GM10266 (cell line): ENCODE measurements at regions not wholly inside any gene's neighbourhood (a gene's known extent, or its start where the extent isn't known, plus 50 kb on each side); places are given as distances from the start of the nearest gene placed in this dataset.

Source experiments
- DNase-seq: peaks from one replicate; pipeline ENCODE4 v3.0.0; 2012; ENCODE audit errors: extremely low spot score
- TF ChIP-seq, protein P1 (sequence below): IDR thresholded peaks from 2 replicates; pipeline ENCODE4 v1.5.1; 2012; ENCODE audit warnings: mild to moderate bottlenecking, low read depth; ENCODE audit not compliant: control insufficient read depth, insufficient read depth; ENCODE audit errors: missing control alignments

DNA sequence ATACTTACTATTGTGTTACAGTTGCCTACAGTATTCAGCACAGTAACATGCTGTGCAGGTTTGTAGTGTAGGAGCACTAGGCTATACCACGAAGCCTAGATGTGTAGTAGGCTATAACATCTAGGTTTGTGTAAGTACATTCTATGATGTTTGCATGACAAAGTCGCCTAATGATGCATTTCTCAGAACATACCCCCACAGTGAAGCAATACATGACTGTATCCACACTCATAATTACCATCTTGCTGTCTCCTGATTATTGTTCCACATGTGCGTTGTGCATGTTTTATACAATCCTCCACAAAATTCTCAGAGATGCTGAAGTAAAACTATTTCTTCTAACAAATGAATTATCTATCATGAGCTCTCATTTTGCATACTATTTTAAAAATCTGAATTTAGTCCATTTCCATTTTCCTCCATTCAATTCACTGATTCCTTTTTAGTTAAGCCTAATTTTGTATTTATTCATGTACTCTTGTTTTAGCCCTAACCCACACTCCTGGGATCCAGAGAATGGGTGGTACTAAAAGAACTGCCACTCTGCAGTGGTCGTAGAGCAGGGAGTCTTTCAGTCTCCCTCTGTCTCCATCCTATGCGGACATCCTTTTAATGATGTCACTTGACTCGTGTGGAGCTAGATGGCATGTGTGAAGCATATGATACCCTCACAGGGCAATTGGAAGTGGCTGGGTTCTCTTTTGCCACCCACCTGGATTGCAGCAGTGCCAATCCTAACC lies 67.6 kb upstream of the CAV2 start:
- TF ChIP-seq, protein P1, sequence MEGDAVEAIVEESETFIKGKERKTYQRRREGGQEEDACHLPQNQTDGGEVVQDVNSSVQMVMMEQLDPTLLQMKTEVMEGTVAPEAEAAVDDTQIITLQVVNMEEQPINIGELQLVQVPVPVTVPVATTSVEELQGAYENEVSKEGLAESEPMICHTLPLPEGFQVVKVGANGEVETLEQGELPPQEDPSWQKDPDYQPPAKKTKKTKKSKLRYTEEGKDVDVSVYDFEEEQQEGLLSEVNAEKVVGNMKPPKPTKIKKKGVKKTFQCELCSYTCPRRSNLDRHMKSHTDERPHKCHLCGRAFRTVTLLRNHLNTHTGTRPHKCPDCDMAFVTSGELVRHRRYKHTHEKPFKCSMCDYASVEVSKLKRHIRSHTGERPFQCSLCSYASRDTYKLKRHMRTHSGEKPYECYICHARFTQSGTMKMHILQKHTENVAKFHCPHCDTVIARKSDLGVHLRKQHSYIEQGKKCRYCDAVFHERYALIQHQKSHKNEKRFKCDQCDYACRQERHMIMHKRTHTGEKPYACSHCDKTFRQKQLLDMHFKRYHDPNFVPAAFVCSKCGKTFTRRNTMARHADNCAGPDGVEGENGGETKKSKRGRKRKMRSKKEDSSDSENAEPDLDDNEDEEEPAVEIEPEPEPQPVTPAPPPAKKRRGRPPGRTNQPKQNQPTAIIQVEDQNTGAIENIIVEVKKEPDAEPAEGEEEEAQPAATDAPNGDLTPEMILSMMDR, result no peak
- DNase-seq, result no peak

DNA sequence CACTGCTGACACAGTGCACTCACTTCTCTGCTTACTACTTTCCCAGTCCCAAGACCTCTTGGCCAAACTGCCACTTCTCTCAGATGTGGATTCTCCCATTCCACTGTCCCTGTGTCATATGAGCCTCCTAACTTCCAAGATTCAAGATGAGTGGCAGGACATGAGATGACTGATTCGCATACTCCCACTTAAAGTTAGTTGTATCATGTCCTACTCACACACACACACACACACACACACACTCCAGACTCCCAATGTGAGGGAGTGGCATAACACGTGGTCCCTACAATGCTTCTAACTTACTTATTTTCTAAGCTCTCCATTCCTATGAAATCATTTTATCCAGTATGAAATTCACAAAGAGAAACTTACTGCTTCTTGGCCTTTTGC lies 67.0 kb upstream of the CAV2 start:
- TF ChIP-seq, protein P1, result no peak
- DNase-seq, result no peak

DNA sequence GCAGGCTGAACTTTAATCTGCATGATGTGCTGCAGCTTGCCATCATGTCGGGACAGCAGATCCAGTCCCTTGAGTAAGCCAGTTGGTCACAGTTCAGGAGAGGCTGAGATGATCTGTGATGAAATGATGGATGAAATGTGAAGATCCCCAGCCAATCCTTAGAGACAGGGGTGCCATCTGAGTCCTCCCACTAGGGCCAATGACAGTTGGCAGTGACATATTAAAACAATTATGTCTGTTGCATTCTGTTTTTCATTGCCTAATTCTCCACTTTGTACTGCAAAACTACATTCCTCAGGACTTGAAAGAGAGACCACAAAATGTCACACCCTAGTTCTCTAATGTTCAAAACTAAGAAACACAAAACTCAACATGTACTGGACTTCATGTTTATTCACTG lies 66.3 kb upstream of the CAV2 start:
- TF ChIP-seq, protein P1, result no peak
- no peak for DNase-seq

DNA sequence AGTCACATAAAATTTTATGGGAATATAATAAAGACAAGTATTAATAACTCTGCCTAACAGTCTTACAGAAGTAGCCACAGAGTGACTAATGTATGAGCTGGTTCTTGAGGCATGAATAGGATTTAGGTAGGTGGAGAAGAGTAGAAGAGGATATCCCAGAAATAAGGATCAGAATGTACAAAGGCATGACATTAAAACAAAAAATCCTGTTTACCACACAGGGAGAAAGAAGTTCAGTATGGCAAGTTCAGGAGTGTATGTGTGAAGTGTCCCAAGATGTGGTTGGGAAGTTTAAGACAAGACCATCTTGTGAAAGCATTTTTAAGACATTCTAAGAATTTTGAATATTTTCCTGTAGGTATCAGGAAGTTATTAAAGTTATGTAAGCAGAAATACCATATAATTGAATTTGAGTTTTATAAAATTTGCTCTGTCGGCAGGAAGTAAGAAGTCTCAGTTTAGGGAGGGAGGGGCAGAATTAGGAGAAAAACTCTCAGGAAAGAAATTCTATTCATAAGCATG lies 64.7 kb upstream of the CAV2 start:
- TF ChIP-seq, protein P1, result no peak
- no peak for DNase-seq

DNA sequence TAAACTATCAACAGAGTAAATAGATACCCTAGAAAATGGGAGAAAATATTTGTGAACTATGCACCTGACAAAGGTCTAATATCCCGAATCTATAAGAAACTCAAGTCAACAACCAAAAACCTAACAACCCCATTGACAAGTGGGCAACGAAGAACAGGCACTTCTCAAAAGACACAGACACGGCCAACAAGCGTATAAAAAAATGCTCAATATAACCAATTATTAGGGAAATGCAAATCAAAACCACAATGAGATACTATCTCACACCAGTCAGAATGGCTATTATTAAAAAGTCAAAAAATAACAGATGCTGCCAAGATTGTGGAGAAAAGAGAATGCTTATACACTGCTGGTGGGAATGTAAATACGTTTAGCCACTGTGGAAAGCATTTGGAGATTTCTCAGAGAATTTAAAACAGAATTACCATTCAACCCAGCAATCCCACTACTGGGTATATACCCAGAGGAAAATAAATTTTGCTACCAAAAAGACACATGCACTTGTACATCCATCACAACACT lies 63.2 kb upstream of the CAV2 start:
- TF ChIP-seq, protein P1, result no peak
- DNase-seq, result no peak

DNA sequence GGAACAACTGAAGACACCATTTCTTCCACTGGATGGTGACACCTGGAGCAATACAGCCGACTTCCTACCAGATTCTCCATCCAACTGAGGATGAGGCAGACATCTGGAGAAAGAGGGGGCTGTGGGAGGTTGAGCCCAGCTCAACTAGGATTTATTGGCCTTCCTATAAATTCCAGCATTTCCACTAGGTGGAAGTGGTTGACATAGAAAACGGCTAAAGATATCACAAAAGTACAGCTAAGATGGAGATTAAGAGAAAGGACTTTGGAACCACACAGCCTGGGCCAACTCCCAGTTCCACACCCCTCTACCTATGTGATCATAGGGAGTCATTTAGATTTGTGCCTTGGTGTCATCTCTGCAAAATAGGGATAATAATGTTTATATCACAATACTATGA lies 61.3 kb upstream of the CAV2 start:
- TF ChIP-seq, protein P1, result no peak
- no peak for DNase-seq

DNA sequence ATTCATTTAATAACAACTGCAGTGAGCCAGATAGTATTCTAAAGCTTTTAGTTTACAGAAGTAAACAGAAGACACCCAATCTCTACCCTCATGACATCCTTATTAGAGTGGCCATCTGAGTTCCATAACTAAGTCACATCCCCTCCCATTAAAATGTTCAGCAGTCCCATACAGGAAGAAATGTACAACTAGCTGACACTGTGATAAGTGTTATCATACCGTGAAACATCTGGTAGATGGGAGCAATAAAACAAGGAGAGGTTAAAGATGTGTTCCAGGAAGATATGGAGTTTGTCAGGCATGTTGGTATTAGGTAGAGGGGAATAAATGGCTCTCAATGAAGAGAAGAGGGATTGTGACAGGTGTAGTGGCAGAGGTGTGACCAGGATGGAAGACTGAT lies 60.5 kb upstream of the CAV2 start:
- no peak for DNase-seq
- TF ChIP-seq, protein P1, result no peak
